ENCODE measurements at regions not wholly inside any gene's neighbourhood (a gene's known extent, or its start where the extent isn't known, plus 50 kb on each side); places are given as distances from the start of the nearest gene placed in this dataset.

DNA sequence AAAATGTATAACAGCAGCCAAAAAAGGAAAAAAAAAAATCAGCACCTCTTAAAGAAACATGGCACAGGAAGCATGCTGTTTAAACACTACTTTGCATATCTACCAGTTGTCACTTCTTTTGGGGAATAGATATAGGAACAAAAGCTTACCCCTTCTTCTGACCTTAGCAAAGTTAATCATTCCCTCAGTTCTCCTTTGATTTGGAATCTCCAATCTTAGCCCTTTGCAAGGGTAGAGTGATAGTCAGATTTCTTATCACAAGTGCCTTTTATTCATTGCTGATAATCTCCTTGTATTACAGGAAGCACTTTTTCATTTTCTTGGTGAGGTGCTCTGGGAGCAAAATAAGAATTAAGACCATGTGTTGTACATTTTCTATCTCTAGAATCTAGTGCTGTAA lies 1327.6 kb downstream of the OLFM4 start:
- H3K27ac Mint-ChIP-seq, result no peak overlapping the region

DNA sequence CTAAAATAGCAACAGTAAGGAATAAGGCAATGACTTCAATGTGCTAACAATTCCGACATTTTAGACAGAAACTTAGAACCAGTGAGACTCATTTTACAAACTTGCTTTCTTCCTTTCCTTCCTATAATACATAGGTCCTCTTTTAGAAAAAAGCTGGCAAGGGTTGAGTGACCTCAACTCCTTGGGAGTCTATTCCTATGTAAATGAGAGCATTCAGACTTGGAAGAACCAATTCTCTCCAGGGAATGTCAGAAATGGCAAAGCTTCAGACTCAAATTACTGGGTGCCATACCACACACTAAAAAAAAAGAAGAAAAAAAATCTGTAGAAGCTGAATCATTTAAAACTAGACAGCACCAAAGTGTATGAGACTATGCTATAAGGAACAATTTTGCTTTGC lies 1328.2 kb downstream of the OLFM4 start:
- peaks cover 6% of the 10 kb centered on the region for H3K9me3 Mint-ChIP-seq (ENCODE audit: low read depth)
- H3K4me3 Mint-ChIP-seq (ENCODE audit: low read depth), result no peak overlapping the region
- no peak for DNase-seq (ENCODE audit: low spot score, unreplicated experiment)

More for the DNA sequence above, 1327.6 kb downstream of the OLFM4 start:
- no peaks in the 10 kb centered on the region for H3K36me3 Mint-ChIP-seq (ENCODE audit: insufficient read depth)
- peaks cover 6% of the 10 kb centered on the region for H3K9me3 Mint-ChIP-seq (ENCODE audit: low read depth)
- H3K27me3 Mint-ChIP-seq, result peaks cover 52% of the 10 kb centered on the region
- TF ChIP-seq, protein P1, sequence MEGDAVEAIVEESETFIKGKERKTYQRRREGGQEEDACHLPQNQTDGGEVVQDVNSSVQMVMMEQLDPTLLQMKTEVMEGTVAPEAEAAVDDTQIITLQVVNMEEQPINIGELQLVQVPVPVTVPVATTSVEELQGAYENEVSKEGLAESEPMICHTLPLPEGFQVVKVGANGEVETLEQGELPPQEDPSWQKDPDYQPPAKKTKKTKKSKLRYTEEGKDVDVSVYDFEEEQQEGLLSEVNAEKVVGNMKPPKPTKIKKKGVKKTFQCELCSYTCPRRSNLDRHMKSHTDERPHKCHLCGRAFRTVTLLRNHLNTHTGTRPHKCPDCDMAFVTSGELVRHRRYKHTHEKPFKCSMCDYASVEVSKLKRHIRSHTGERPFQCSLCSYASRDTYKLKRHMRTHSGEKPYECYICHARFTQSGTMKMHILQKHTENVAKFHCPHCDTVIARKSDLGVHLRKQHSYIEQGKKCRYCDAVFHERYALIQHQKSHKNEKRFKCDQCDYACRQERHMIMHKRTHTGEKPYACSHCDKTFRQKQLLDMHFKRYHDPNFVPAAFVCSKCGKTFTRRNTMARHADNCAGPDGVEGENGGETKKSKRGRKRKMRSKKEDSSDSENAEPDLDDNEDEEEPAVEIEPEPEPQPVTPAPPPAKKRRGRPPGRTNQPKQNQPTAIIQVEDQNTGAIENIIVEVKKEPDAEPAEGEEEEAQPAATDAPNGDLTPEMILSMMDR (IDR thresholded peaks at IDR 0.05; ENCODE audit: unreplicated experiment), result no peak
- peaks cover 21% of the 10 kb centered on the region for H3K4me1 Mint-ChIP-seq (ENCODE audit: low read depth)
- no peak for DNase-seq (ENCODE audit: low spot score, unreplicated experiment)
- H3K4me3 Mint-ChIP-seq (ENCODE audit: low read depth), result no peak overlapping the region

DNA sequence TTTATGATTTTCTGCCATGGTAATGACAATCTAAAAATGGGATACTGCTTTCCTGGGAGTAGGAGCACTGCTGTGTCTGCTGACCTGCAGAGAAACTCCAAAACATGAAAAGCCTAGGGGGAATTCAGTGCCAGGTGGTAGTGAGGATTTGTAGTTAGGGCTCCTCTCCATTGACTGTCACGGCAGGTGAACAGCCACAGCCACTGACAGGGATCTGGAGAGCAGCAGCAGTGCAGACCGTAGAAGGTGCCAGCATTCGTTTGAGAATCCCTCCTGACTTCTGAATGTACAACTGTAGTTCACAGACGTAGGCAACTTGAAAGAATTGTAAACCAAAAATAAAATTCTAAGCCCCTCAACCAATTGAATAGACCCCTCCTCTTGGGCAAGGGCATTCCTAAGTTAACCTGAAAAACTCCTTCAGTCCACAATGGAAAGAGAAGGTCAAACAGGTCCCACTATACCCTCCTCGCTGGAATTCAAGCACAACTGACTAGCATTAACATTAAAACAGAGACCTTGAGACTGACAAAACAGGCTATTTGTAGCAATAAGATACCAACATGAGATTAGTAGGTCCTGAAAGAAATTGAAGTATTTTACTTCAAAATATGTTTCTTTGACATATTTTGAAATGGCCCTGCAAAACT lies 1328.8 kb downstream of the OLFM4 start:
- peaks cover 43% of the 10 kb centered on the region for H3K27me3 Mint-ChIP-seq
- H3K4me3 Mint-ChIP-seq (ENCODE audit: low read depth), result no peak overlapping the region
- H3K36me3 Mint-ChIP-seq (ENCODE audit: insufficient read depth), result no peaks in the 10 kb centered on the region
- no peak overlapping the region for H3K27ac Mint-ChIP-seq
- peaks cover 21% of the 10 kb centered on the region for H3K4me1 Mint-ChIP-seq (ENCODE audit: low read depth)
- TF ChIP-seq, protein P1 (IDR thresholded peaks at IDR 0.05; ENCODE audit: unreplicated experiment), result no peak
- H3K9me3 Mint-ChIP-seq (ENCODE audit: low read depth), result peaks cover 6% of the 10 kb centered on the region
- no peak for DNase-seq (ENCODE audit: low spot score, unreplicated experiment)

More for the DNA sequence above, 1328.2 kb downstream of the OLFM4 start:
- TF ChIP-seq, protein P1 (IDR thresholded peaks at IDR 0.05; ENCODE audit: unreplicated experiment), result no peak
- Mint-ChIP-seq H3K36me3 (ENCODE audit: insufficient read depth) (no peaks in the 10 kb centered on the region), H3K27ac (no peak overlapping the region), H3K27me3 (peaks cover 48% of the 10 kb centered on the region), H3K4me1 (ENCODE audit: low read depth) (peaks cover 25% of the 10 kb centered on the region)

DNA sequence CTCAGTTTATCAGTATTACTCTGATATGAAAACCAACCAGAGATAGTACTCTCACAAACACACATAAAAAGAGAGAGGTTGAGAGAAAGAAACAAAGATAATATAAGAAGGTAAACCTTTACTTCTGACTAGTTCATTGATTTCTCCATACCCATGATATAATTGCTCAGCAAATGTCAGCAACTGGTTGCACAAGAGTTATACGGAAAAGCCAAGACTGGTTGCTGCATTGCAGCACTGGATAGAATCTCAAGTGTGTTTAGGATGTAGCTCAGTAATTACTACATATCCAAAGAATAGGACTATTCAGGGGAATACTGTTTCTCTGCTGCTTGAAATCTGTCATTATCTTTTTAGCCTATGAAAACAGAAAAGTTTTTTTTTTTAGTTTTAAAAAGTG lies 1332.8 kb downstream of the OLFM4 start:
- TF ChIP-seq, protein P1 (IDR thresholded peaks at IDR 0.05; ENCODE audit: unreplicated experiment), result no peak
- H3K27ac Mint-ChIP-seq, result no peak overlapping the region
- H3K4me1 Mint-ChIP-seq (ENCODE audit: low read depth), result peaks cover 8% of the 10 kb centered on the region
- no peak overlapping the region for H3K4me3 Mint-ChIP-seq (ENCODE audit: low read depth)
- peaks cover 23% of the 10 kb centered on the region for H3K27me3 Mint-ChIP-seq
- no peaks in the 10 kb centered on the region for H3K36me3 Mint-ChIP-seq (ENCODE audit: insufficient read depth)
- peaks cover 6% of the 10 kb centered on the region for H3K9me3 Mint-ChIP-seq (ENCODE audit: low read depth)
- no peak for DNase-seq (ENCODE audit: low spot score, unreplicated experiment)

DNA sequence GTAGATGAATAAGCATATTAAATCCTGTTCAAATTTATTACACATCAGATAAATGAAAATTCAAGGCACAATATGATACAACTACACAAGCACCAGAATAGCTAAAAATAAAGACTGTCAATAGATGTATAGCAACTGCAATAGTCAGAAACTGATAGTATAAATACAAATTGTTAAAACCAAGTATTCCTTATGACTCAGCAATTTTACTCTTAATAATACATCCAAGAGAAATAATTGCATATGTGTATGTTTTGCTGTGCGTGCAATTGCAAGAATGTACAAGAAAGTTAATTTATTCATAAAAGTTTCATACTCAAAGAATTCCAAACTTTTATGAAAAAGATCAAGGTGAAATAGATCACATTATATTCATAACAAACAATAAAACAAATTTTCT lies 1338.1 kb downstream of the OLFM4 start:
- no peak for DNase-seq (ENCODE audit: low spot score, unreplicated experiment)
- Mint-ChIP-seq H3K27me3 (peaks cover 3% of the 10 kb centered on the region), H3K4me3 (ENCODE audit: low read depth) (no peak overlapping the region), H3K9me3 (ENCODE audit: low read depth) (peaks cover 5% of the 10 kb centered on the region), H3K36me3 (ENCODE audit: insufficient read depth) (no peaks in the 10 kb centered on the region), H3K27ac (no peak overlapping the region), H3K4me1 (ENCODE audit: low read depth) (peaks cover 2% of the 10 kb centered on the region)
- TF ChIP-seq, protein P1 (IDR thresholded peaks at IDR 0.05; ENCODE audit: unreplicated experiment), result no peak
